Stimulated activated CD8-positive, alpha-beta memory T cell treated with anti-CD3 and anti-CD28 coated beads, Interleukin-12 subunit alpha, Interleukin-12 subunit beta, amount 100 ng/mL, for 24 hours (primary cell): ENCODE measurements at regions not wholly inside any gene's neighbourhood (a gene's known extent, or its start where the extent isn't known, plus 50 kb on each side); places are given as distances from the start of the nearest gene placed in this dataset.
"Not testable (repeated sequence)": the region's sequence is repeated elsewhere in the genome, so short reads cannot be mapped to it uniquely, and the experiment has no call there.

Experiments used
- DNase-seq: peaks from one replicate; pipeline ENCODE4 v3.0.0-alpha.2; 2020; ENCODE audit errors: extremely low read depth

- DNase-seq, result no peak
Observed at GRCh38 chr1:193457676-193458075, 271.3 kb upstream of the B3GALT2 start.

- DNase-seq, result no peak
Observed at GRCh38 chr1:193456811-193457280, 270.4 kb upstream of the B3GALT2 start.

DNA sequence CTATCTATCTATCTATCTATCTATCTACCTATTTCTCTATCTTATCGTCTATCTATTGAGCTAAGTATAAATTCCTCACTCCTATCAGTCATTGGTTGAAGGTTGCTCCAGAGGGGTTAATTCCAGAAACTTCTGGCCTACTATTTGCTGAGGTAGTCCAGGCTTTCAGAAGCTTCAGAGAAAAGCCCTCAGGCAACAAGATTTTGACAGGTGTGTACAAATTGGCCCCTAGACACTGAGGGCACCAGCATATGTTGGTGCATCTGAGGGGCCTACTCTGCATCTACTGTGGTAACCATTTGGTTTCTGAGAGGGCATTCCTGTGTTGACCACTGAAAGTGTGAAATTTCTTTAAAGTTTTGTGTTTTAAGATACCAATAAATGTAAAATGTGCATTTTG lies 265.2 kb upstream of the B3GALT2 start:
- no peak for DNase-seq

GRCh38 chr1:193451001-193451400 lies 264.6 kb upstream of the B3GALT2 start:
- no peak for DNase-seq

DNA sequence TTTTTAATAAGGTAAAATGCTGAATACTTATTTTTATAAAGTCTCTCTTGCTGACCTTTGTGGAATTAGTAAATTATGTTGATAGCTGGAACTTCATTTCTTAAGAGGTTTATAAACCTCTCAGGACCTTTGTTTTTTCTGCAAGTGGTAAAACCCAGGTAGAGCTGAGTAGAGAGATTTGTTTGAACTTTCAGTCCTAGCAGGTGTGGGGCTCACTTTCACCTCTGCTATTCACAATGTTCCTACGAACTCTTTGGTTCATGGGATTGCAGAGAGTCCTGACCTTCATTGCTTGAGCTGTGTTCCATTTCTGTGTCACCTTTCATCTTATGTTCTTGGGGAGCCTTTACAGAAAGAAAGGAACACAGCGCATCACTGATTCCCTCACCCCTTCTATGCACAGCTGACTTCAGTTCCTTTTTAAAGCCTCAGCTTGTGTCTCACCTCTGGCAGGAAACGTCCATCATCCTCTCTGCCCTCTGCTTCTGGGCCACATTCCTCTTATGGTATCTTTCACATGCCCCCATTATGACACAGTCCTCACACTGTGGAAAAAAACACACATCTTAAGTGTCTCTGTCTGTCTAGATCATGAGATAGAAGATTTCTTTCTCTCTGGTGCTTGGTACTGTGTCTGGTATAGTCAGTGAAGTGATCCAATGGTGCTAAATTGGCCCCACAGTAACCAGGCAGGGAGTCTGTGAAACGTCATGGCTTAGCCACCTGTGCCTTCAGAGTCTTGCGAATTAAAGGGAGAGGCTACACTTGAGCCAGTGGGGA lies 262.5 kb upstream of the B3GALT2 start:
- DNase-seq, result no peak

DNA sequence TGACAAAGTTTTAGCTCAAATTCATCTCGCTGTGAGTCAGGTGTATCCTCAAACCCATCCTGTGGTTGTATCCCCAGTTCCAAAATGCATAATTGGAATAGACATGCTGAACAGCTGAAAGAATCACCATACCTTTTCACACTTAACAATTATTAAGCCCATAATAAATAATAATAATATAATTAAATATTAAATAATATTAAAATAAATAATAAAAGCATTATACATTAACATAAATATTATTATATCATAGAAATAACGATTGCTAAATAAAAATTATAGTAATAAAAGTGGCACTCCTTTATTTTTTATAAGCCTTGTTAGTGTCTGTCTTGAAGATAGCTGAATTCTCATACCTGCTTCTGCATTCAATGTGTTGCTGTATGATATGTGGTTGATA lies 257.5 kb upstream of the B3GALT2 start:
- no peak for DNase-seq

GRCh38 chr1:193438771-193439170 lies 252.4 kb upstream of the B3GALT2 start:
- DNase-seq, result no peak

DNA sequence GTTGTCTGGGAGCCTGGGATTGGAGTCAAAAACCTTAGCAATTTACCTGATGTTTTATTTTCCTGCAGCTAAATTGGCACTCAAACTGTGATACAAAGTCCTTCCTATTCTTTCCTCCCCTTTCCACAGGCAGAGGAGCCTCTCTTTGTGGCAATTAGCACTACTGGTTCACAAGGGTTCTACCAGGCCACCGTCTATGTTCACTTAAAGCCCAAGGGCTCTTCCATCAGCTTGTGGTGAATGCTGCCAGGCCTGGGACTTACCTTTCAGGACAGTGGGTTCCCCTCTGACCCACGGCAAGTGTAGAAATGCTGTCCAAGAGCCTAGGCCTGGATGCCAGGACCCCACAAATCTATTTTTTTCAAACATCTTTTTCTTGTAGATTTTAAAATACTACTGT lies 251.9 kb upstream of the B3GALT2 start:
- DNase-seq, result no peak

DNA sequence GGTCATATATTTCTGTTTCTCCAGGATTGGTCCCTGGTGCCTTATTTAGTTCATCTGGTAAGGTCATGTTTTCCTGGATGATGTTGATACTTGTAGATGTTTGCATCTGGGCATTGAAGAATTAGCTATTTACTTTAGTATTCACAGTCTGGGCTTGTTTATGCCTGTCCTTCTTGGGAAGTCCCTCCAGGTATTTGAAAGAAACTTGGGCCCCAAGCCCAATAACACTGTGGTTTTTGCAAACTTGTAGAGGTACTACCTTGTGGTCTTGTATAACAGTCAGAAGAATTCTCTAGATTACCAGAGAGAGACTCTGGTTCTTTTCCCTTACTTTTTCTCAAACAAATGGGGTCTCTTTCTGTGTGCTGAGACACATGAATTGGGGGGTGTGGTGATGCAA lies 251.4 kb upstream of the B3GALT2 start:
- DNase-seq, result no peak

- not testable (repeated sequence) for DNase-seq
Observed at GRCh38 chr1:193437333-193437732, 250.9 kb upstream of the B3GALT2 start.

- DNase-seq, result no peak
Observed at GRCh38 chr1:193435781-193436180, 249.4 kb upstream of the B3GALT2 start.

GRCh38 chr1:193434319-193434718 lies 247.9 kb upstream of the B3GALT2 start:
- DNase-seq, result no peak

GRCh38 chr1:193433599-193433998 lies 247.2 kb upstream of the B3GALT2 start:
- DNase-seq, result no peak

DNA sequence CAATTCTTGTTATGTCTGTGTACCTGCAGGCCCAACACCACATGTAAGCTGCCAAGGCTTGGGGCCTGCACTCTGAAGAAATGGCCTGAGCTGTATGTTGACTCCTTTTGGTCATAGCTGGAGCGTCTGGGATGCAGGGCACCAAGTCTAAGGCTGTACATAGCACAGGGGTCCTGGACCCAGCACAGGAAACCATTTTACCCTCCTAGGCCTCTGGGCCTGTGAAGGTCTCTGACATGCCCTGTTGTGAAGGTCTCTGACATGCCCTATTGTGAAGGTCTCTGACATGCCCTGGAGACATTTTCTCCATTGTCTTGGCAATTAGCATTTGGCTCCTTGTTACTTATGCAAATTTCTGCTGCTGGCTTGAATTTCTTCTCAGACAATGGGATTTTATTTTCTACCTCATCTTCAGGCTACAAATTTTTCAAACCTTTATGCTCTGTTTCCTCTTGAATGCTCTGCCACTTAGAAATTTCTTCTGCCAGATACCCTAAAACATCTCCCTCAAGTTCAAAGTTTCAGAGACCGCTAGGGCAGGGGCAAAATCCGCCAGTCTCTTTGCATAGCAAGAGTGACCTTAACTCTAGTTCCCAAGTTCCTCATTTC lies 246.7 kb upstream of the B3GALT2 start:
- DNase-seq, result no peak

DNA sequence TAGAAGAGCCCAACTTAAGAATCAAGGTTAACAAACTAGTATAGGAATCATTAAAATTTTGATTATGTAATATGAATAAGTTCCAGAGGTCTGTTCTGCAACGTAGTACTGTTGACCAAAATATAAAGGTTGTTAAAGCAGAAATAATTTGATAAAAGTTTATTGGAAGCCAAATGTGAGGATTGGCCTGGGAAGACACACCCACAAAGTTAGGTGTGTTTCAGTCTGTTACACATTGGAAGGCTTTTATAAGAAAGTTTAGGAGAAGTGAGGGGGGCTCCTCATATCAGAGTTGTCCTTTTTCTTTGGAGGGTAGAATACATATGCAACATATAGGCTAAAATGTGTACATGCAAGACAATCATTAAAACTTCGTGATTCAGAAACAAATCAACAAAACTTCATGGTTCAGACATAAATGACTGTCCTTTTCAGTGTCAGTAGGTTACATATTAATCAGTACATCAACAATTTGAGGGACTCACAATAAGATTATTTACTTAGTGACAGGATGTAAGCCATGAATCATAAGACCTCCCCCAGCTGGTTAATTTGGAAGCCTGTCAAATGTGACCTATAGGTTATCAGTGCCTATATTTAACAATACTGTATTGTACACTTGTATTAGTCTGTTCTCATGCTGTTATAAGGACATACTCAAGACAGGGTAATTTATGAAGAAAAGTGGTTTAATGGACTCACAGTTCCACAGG lies 245.0 kb upstream of the B3GALT2 start:
- no peak for DNase-seq

GRCh38 chr1:193427524-193427923 lies 241.1 kb upstream of the B3GALT2 start:
- no peak for DNase-seq

DNA sequence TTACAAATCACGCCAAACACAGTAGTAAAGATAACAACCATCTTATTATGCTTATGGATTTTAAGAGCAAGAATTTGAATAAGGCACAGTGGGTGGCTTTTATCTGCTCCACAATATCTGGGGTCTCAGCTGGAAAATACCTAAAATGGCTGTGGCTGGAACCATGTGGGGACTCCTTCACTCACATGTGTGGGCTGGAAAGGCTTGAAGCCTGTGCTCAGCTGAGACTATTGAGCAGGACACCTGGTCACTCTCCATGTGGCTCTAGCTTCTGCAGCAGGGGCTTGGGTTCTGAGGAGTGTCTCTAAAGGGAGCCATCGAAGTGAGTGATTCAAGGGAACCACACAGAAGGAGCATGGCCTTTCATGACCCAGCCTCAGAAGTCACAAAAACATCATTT lies 239.6 kb upstream of the B3GALT2 start:
- no peak for DNase-seq

- no peak for DNase-seq
Observed at GRCh38 chr1:193421487-193421886, 235.1 kb upstream of the B3GALT2 start.

GRCh38 chr1:193419295-193419694 lies 232.9 kb upstream of the B3GALT2 start:
- no peak for DNase-seq

DNA sequence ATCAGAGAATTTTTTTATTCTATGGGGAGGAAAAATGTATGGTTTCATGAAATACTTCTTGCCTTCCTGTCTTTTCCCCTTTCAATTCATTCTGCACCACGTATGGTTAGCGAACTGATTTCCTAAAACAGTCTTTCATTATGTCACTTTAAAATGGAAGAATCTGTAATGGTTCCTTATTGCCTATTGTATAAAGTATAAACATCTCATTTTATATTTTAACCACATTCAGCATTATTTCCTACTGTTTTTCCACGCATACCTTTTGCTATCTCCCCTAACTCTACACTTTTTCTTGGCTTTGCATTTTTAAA lies 232.3 kb upstream of the B3GALT2 start:
- DNase-seq, result no peak

DNA sequence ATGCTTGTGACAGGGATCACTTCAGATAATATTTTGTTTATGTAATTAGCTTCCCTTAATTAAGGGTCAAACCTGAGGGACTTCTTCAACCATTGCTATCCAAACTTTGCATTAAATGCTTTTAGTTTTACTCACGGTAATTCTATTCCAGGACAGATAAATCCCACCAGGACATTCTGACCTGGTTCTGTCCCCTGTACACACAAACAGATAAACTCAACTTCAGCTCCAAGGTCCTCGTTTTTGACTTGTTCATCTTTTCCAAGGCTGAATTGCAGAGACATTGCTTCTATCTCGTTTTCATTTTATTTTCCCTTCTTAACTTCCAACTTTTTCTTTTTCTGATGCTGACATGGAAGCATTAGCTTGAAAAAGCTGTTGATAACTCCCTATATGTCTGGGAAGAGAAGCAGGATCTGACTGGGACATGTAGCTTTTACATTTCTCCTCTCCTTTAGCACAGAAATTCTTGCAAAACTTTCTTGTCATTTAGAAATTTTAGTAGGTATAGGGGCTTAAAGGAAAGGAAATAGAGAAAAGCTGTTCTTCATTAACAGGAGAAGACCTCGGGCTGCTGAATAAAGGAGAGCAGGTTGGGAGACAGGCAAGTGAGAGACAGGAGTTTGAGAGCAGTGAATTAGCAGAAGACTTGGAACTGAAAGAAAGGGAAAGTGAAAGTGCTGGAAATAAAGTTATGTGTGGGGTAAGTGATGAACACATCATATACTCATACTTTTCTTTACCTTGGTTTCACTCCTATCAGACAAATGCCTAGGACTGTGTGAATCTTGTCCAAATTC lies 231.7 kb upstream of the B3GALT2 start:
- DNase-seq, result no peak

DNA sequence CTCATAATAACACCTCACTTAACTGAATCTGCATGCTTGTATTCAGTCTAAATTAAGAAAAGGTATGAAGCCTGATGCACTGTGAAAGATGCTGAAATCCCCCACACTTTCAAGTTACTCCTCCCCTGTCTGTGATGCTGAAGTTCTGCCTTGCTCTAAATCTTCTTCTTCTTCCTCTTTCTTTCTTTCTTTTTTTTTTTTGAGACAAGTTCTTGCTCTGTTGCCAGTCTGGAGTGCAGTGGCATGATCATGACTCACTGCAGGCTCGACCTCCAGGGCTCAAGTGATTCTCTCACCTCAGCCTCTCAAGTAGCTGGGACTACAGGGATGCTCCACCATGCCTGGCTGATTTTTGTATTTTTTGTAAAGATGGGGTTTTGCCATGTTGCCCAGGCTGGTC lies 231.0 kb upstream of the B3GALT2 start:
- DNase-seq, result no peak
